GM12864 (cell line): ENCODE measurements at regions not wholly inside any gene's neighbourhood (a gene's known extent, or its start where the extent isn't known, plus 50 kb on each side); places are given as distances from the start of the nearest gene placed in this dataset.
A peak's percentile ranks its signal among the peaks of the same experiment; 100 is the strongest.

ENCODE experiments used
- DNase-seq: peaks from one replicate; pipeline ENCODE4 v3.0.0-alpha.2; 2011; ENCODE audit warnings: low read depth
- H3K4me3 ChIP-seq: 2 replicates; pipeline ENCODE4 v1.5.1; 2011; ENCODE audit warnings: mild to moderate bottlenecking, low read depth, low read length, control low read depth
- CTCF ChIP-seq: IDR thresholded peaks from 2 replicates; pipeline ENCODE4 v1.5.1; 2011; ENCODE audit warnings: low read depth, mild to moderate bottlenecking, moderate library complexity, low read length, control low read depth, inconsistent platforms; ENCODE audit errors: missing control alignments

GRCh38 chr21:27807596-27807995 is 840.7 kb upstream of the ADAMTS5 start:
- H3K4me3 ChIP-seq, result no peak overlapping the region
- TF ChIP-seq CTCF, result no peak
- DNase-seq, result no peak

- H3K4me3 ChIP-seq, result no peak overlapping the region
- no peak for TF ChIP-seq CTCF
- no peak for DNase-seq
These were observed 839.4 kb upstream of the ADAMTS5 start for GRCh38 chr21:27806281-27806680.

- no peak for TF ChIP-seq CTCF
- DNase-seq, result no peak
- no peak overlapping the region for H3K4me3 ChIP-seq
These were observed 838.8 kb upstream of the ADAMTS5 start for GRCh38 chr21:27805696-27806095.

GRCh38 chr21:27804515-27804914 is 837.6 kb upstream of the ADAMTS5 start:
- DNase-seq, result no peak
- no peak overlapping the region for H3K4me3 ChIP-seq
- no peak for TF ChIP-seq CTCF

DNA sequence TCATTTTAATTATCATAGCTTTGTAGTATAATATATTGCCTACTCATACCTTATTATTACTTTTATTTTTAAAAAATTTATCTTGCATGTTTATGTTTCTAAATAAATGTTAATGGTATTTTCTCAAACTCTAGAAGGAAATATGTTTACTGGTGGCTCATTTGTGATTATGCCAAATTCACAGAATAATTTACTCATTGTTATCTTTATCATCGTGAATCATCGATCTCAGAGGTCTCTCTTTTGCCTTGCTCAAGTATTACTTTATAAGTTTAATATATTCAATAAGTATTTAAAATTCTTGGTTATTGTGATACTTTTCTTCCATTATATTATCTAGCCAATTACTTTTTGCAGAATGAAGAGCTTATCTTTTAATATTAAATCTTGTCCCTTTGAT is 836.7 kb upstream of the ADAMTS5 start:
- no peak for DNase-seq
- no peak for TF ChIP-seq CTCF
- H3K4me3 ChIP-seq, result no peak overlapping the region

DNA sequence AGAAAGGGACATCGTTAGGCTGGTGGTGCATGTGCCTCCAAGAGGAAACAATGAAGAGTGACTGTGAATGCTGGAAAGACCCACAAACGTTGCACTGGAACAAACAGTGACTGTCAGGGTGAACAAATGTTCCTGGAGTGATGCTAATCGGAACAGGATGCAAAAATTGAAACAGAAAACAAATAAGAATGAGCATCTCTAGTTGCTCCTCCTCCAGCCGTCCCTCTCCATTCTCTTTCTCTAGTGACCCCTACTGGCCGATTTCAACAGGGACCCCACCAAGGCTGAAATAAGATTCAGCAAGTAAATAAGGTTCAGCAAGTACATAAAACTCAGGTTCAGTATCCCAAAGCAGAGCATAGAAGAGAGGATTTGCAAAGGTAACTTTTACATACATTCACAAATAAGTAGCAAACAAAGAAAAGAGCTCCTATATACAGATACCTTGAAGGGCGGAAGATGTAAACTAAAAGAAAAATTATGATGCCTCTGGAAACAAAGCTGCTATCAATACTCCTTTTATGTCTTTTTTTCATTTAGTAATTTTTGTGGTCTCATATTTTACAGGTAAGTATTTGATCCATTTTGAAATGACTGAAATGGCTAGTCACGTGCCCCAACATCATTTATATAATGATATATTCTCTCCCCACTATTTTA is 836.1 kb upstream of the ADAMTS5 start:
- TF ChIP-seq CTCF, result peak; percentile 40
- H3K4me3 ChIP-seq, result no peak overlapping the region
- no peak for DNase-seq

DNA sequence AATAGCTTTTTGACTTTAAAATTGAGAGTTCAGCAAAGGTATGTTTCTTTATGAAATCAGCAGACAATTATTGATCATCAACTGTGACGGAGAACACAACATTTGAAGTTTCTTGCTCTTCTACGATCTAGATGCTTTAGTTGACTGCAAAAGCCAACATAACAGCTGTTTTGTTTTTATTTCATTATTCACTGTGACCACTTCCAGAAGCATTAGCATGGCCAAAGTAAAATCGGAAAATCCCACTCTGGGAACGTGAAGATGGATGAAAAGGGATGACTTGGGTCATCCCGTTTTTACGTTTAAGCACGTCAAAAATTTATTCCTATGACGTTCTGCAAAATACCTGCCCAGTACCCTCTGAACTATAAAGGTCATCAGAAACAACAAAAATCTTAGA is 833.0 kb upstream of the ADAMTS5 start:
- H3K4me3 ChIP-seq, result no peak overlapping the region
- no peak for TF ChIP-seq CTCF
- no peak for DNase-seq
